ENCODE measurements at regions not wholly inside any gene's neighbourhood (a gene's known extent, or its start where the extent isn't known, plus 50 kb on each side); places are given as distances from the start of the nearest gene placed in this dataset.
"Not testable (repeated sequence)": the region's sequence is repeated elsewhere in the genome, so short reads cannot be mapped to it uniquely, and the experiment has no call there.

DNA sequence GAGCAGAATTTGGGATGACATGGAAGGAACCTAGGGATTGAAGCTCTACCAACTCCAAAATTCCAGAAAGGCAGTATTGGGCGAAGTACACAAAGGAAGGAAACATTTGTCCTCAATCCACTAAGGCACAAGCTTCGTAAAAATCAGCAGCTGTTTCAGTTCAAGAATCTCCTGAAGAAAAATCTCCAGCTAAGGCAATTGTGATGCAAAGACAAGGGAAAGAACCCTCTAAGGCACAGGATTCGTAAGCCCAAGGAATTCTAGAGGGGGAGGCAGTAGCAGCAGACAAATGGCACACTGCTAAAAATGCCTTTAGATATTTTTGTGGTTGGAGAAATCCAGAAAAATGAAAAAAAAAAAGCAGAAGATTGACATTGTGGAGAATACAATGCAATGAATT, 64.5 kb upstream of the PLPPR5 start (continued):
- TF ChIP-seq SIN3A (conservative IDR thresholded peaks at IDR 0.05 in 1 of 2, IDR thresholded peaks at IDR 0.05 in 1 of 2; ENCODE audit: low read depth in 1 of 2, low read length in 2 of 2): 0 out of 4 replicates have a peak, but pooled peaks of 1 of the 2 experiments have one; percentile 23
- no peak for TF ChIP-seq PHF8 (conservative IDR thresholded peaks at IDR 0.05; ENCODE audit: low read depth, low read length)
- no peak for TF ChIP-seq SIRT6 (IDR thresholded peaks at IDR 0.05; ENCODE audit: low read length)
- TF ChIP-seq, protein P1, sequence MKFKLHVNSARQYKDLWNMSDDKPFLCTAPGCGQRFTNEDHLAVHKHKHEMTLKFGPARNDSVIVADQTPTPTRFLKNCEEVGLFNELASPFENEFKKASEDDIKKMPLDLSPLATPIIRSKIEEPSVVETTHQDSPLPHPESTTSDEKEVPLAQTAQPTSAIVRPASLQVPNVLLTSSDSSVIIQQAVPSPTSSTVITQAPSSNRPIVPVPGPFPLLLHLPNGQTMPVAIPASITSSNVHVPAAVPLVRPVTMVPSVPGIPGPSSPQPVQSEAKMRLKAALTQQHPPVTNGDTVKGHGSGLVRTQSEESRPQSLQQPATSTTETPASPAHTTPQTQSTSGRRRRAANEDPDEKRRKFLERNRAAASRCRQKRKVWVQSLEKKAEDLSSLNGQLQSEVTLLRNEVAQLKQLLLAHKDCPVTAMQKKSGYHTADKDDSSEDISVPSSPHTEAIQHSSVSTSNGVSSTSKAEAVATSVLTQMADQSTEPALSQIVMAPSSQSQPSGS (IDR thresholded peaks at IDR 0.05; ENCODE audit: low read length): no peak
- TF ChIP-seq ASH2L (IDR thresholded peaks at IDR 0.05; ENCODE audit: low read length): no peak
- TF ChIP-seq TBP (IDR thresholded peaks at IDR 0.05; ENCODE audit: low read depth, low read length): no peak
- TF ChIP-seq CHD1 (IDR thresholded peaks at IDR 0.05; ENCODE audit: low read depth, low read length): no peak

DNA sequence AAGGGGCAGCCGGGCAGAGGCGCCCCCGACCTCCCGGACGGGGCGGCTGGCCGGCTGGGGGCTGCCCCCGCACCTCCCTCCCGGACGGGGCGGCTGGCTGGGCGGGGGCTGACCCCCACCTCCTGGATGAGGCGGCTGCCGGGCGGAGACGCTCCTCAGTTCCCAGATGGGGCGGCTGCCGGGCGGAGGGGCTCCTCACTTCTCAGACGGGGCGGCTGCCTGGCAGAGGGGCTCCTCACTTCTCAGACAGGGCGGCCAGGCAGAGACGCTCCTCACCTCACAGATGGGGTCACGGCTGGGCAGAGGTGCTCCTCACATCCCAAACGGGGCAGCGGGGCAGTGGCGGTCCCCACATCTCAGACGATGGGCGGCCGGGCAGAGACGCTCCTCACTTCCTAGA, 73.9 kb upstream of the PLPPR5 start:
- H3K56ac ChIP-seq (replicated peaks; ENCODE audit: insufficient read length, low read depth, low read length); H2BK15ac ChIP-seq (ENCODE audit: low read length); CTCF ChIA-PET (ENCODE audit: partially characterized antibody); H2BK5ac ChIP-seq (ENCODE audit: low read depth, low read length); H3K4ac ChIP-seq (replicated peaks; ENCODE audit: insufficient read length, low read depth, low read length); H3K9ac ChIP-seq (replicated peaks in 1 of 4; ENCODE audit: extremely low read depth in 1 of 4, low read depth in 3 of 4, low read length in 3 of 4); H3K4me2 ChIP-seq (ENCODE audit: insufficient read depth in 1 of 2, low read depth in 2 of 2, low read length in 2 of 2); FAIRE-seq; H3K23ac ChIP-seq (ENCODE audit: insufficient read length); H3K27ac ChIP-seq (ENCODE audit: low read depth, low read length); H3K4me1 ChIP-seq (replicated peaks in 1 of 4; ENCODE audit: control insufficient read depth in 3 of 4, insufficient read depth in 4 of 4, low read length in 3 of 4); H2BK120ac ChIP-seq (replicated peaks; ENCODE audit: low read depth, low read length); H3K4me3 ChIP-seq (ENCODE audit: extremely low read depth in 1 of 4, insufficient read depth in 2 of 4, low read depth in 3 of 4, low read length in 4 of 4); H2BK12ac ChIP-seq (ENCODE audit: low read depth, low read length); POLR2A ChIA-PET (ENCODE audit: partially characterized antibody); H2AK5ac ChIP-seq (ENCODE audit: low read depth, low read length); H4K5ac ChIP-seq (ENCODE audit: insufficient read length, low read depth, low read length); H3K79me1 ChIP-seq (ENCODE audit: low read depth, low read length); H4K8ac ChIP-seq (ENCODE audit: extremely low read depth, insufficient read depth, low read length); H3K27me3 ChIP-seq (replicated peaks in 1 of 4; ENCODE audit: control insufficient read depth in 3 of 4, extremely low read depth in 1 of 4, insufficient read depth in 3 of 4, low read length in 3 of 4); H3K79me2 ChIP-seq (ENCODE audit: control insufficient read depth in 1 of 2, insufficient read depth in 2 of 2, low read length in 2 of 2); H3K9me3 ChIP-seq (ENCODE audit: insufficient read depth in 2 of 2, low read depth in 1 of 2, low read length in 1 of 2); H3K23me2 ChIP-seq (ENCODE audit: low read depth, low read length); H2AFZ ChIP-seq (ENCODE audit: low read length); DNase-seq (ENCODE audit: low read depth in 1 of 2, low spot score in 2 of 2); H4K91ac ChIP-seq (replicated peaks; ENCODE audit: insufficient read length, low read length); H3K36me3 ChIP-seq (ENCODE audit: control insufficient read depth in 2 of 4, insufficient read depth in 4 of 4, low read length in 3 of 4); H2BK20ac ChIP-seq (ENCODE audit: low read length); H3K14ac ChIP-seq (ENCODE audit: insufficient read length); H4K20me1 ChIP-seq (replicated peaks in 1 of 2; ENCODE audit: control insufficient read depth in 1 of 2, insufficient read depth in 2 of 2, low read length in 2 of 2); H3K18ac ChIP-seq (ENCODE audit: extremely low read depth, low read length): not testable (repeated sequence)
- 88% methylated on average over 7 of the region's 31 CpGs; no CpG with 5 or more reads in 1 of the 2 experiments for WGBS, 2 experiments (ENCODE audit: extremely low coverage in 1 of 2, insufficient coverage in 1 of 2, insufficient read length in 1 of 2, insufficient replicate concordance in 2 of 2, low coverage in 1 of 2, low lambda C conversion rate in 2 of 2, missing lambda C conversion rate in 1 of 2)
